Psoas muscle (tissue), 7 donors: ENCODE measurements at regions not wholly inside any gene's neighbourhood (a gene's known extent, or its start where the extent isn't known, plus 50 kb on each side); places are given as distances from the start of the nearest gene placed in this dataset.

Experiments
- ATAC-seq, 4 donors: fragments of 200-7000 bp; cut with Tn5 transposase; one replicate each; pipeline ENCODE4 v1.9.1; 2020; ENCODE audit warnings: moderate library complexity in 3 of 4, mild to moderate bottlenecking in 2 of 4
- DNase-seq, 2 donors: peaks; one replicate each; pipeline ENCODE4 v3.0.0-alpha.2; 2020
- H3K27ac ChIP-seq: fragments of 200-600 bp; one replicate; pipeline ENCODE4 v1.8.0; 2022
- H3K27me3 ChIP-seq, 3 donors: fragments of 200-600 bp in 1 of 3; one replicate each; pipeline versions ENCODE4 v1.6.1 to v1.8.0; 2013 to 2022; ENCODE audit warnings: low read length in 2 of 3, mild to moderate bottlenecking in 2 of 3, moderate library complexity in 1 of 3; ENCODE audit not compliant: insufficient read depth in 3 of 3
- H3K36me3 ChIP-seq, 2 donors: fragments of 200-600 bp in 1 of 2; one replicate each; pipeline versions ENCODE4 v1.6.1 to v1.8.0; 2013 to 2022; ENCODE audit warnings: low read depth in 1 of 2, mild to moderate bottlenecking in 1 of 2, moderate library complexity in 1 of 2; ENCODE audit not compliant: insufficient read depth in 1 of 2
- H3K4me1 ChIP-seq: fragments of 200-600 bp; one replicate; pipeline ENCODE4 v1.8.0; 2022
- H3K4me3 ChIP-seq: fragments of 200-600 bp; one replicate; pipeline ENCODE4 v1.8.0; 2022; ENCODE audit warnings: mild to moderate bottlenecking
- H3K9me3 ChIP-seq: fragments of 200-600 bp; one replicate; pipeline ENCODE4 v1.8.0; 2022
- CTCF ChIP-seq: fragments of 200-600 bp; IDR thresholded peaks from one replicate; pipeline ENCODE4 v1.8.0; 2022; ENCODE audit warnings: antibody characterized with exemption
- WGBS, 3 donors: extraction: QIAGEN DNeasy Blood & Tissue Kit; methylation state at CpG; one replicate each; pipeline versions ENCODE4 v1.1.6 to v1.1.7; 2013; 5-methylcytosine and 5-hydroxymethylcytosine counted together
- intact Hi-C, 2 donors: fragments of 100-400 bp; cut with DNase I; formaldehyde crosslinking; loops; one replicate each; pipeline versions ENCODE4 v1.11.0 to v1.14.2; 2022
- donor health status: healthy with polysubstance abuse.
- donor health status: DM: no; HTN: no; CAD: no; lungs with moderate emphysema.
- donor health status: Bipolar disorder and iron deficiency.
- donor health status: healthy.
- donor health status: DM: yes; HTN: yes; CAD: no.
- donor health status: DM: no; HTN: no; CAD: no.
- donor health status: DM: yes; HTN: yes; CAD: no.

DNA sequence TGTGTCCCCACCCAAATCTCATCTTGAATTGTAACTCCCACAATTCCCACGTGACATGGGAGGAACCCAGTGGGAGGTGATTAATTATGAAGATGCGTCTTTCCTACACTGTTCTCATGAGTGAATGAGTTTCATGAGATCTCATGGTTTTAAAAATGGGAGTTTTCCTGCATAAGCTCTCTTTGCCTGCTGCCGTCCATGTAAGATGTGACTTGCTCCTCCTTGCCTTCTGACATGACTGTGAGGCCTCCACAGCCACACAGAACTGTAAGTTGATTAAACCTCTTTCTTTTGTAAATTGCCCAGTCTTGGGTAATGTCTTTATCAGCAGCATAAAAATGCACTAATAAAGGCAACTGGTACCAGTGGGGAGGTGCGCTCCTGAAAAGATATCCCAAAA lies 67.7 kb upstream of the DRGX start:
- H3K27me3 ChIP-seq = no peaks in the 10 kb centered on the region
- no peak for TF ChIP-seq CTCF
- DNase-seq = no peak
- peaks cover 5 to 57% of the 10 kb centered on the region in 2 donors for H3K36me3 ChIP-seq
- WGBS, 3 donors = 72 to 74% (median 72%) methylated on average over 4 of the region's 4 CpGs
- H3K4me1 ChIP-seq = no peaks in the 10 kb centered on the region
- H3K27ac ChIP-seq = no peak overlapping the region
- intact Hi-C loops = no loop called here
- no peaks in the 10 kb centered on the region for H3K9me3 ChIP-seq
- ATAC-seq = no peak
- no peak overlapping the region for H3K4me3 ChIP-seq

DNA sequence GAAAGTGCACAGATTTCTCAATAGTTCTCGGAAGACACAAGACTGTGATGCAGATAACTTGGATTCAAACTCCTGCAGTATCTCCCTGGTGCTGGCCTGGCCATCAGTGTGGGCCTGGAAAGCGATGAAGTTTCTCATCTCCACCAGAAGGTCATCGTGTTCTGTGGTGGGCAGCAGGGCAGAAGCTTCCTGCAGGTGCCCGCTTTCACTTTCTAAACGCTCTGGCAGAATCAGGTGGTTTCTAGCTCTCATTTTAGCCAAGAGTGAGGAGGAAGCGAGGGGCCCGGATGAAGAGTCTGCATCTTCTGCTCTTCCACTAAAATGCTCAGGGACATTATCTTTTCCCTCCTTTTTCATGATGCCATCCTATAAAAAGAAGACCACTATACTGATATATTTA lies 63.0 kb upstream of the DRGX start:
- Histone ChIP-seq H3K36me3 (peaks cover 7 to 61% of the 10 kb centered on the region in 2 donors), H3K27me3 (no peaks in the 10 kb centered on the region), H3K4me3 (no peak overlapping the region), H3K4me1 (no peaks in the 10 kb centered on the region), H3K9me3 (peaks cover 10% of the 10 kb centered on the region), H3K27ac (no peak overlapping the region)
- intact Hi-C loops = no loop called here
- DNase-seq (no peak), ATAC-seq (no peak)
- 95 to 96% (median 96%) methylated on average over 7 of the region's 7 CpGs for WGBS, 3 donors
- no peak for TF ChIP-seq CTCF

GRCh38 chr10:49457686-49458085 lies 61.8 kb upstream of the DRGX start:
- intact Hi-C loops = no loop called here
- DNase-seq (no peak), ATAC-seq (no peak)
- no peaks in the 10 kb centered on the region for H3K27me3 ChIP-seq
- no peak for TF ChIP-seq CTCF
- H3K4me3 ChIP-seq = no peak overlapping the region
- WGBS, 3 donors = 74 to 86% (median 81%) methylated on average over 8 of the region's 8 CpGs
- no peak overlapping the region for H3K27ac ChIP-seq
- H3K4me1 ChIP-seq = no peaks in the 10 kb centered on the region
- peaks cover 7 to 61% of the 10 kb centered on the region in 2 donors for H3K36me3 ChIP-seq
- peaks cover 16% of the 10 kb centered on the region for H3K9me3 ChIP-seq

DNA sequence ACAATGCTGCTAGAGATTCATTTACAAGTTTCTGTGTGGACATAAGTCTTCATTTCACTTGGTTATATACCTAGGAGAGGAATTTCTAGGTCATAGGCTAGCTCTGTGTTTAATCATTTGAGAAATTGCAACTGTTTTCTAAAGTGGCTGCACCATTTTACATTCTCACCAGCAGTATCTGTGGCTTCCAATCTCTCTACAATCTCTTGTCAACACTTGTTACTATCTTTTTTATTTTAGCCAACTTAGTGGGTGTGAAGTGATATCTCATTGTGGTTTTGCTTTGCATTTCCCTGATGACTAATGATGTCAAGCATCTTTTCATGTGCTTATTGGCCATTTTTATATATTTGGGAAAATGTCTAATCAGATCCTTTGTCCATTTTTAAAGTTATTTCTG lies 53.0 kb upstream of the DRGX start:
- no peak for ATAC-seq

More for the DNA sequence above, 53.0 kb upstream of the DRGX start:
- DNase-seq = no peak
- Histone ChIP-seq H3K9me3 (peaks cover 27% of the 10 kb centered on the region), H3K4me1 (no peaks in the 10 kb centered on the region), H3K27me3 (no peaks in the 10 kb centered on the region), H3K36me3 (no peaks in the 10 kb centered on the region), H3K4me3 (no peak overlapping the region), H3K27ac (no peak overlapping the region)
- intact Hi-C loops = no loop called here
- TF ChIP-seq CTCF = no peak
